ENCODE measurements at regions not wholly inside any gene's neighbourhood (a gene's known extent, or its start where the extent isn't known, plus 50 kb on each side); places are given as distances from the start of the nearest gene placed in this dataset.
"Not testable (repeated sequence)": the region's sequence is repeated elsewhere in the genome, so short reads cannot be mapped to it uniquely, and the experiment has no call there.

- Mint-ChIP-seq H3K4me3 (no peak overlapping the region), H3K36me3 (0 out of 2 replicates have a peak, but pooled peaks cover 4% of the 10 kb centered on the region), H3K27me3 (ENCODE audit: low read depth) (no peaks in the 10 kb centered on the region), H3K4me1 (no peaks in the 10 kb centered on the region), H3K27ac (no peak overlapping the region), H3K9me3 (peaks cover 22% of the 10 kb centered on the region)
- ChIA-PET POLR2A (interaction anchor here (0.7 kb wide), 1 partner anchor 107 kb away, joined by 6 read pairs; no protein-coding TSS in a partner anchor), CTCF (no interaction called here)
- no peak for DNase-seq (ENCODE audit: low spot score)
- no peak for ATAC-seq
- TF ChIP-seq TP53 (CRISPR knock-in tag; IDR thresholded peaks at IDR 0.05): no peak
- no peak for TF ChIP-seq ZNF532 (CRISPR knock-in tag; IDR thresholded peaks at IDR 0.05; ENCODE audit: borderline replicate concordance)
- TF ChIP-seq SOX15 (CRISPR knock-in tag; IDR thresholded peaks at IDR 0.05): no peak
- no peak for TF ChIP-seq NR3C1 (CRISPR knock-in tag; conservative IDR thresholded peaks at IDR 0.05; ENCODE audit: low read depth)
- no peak for TF ChIP-seq ATF6 (CRISPR knock-in tag; IDR thresholded peaks at IDR 0.05)
- no peak for TF ChIP-seq FOXP1 (CRISPR knock-in tag; IDR thresholded peaks at IDR 0.05; ENCODE audit: borderline replicate concordance)
- TF ChIP-seq ELF4 (CRISPR knock-in tag; IDR thresholded peaks at IDR 0.05; ENCODE audit: low read depth): no peak
- TF ChIP-seq ZNF423 (CRISPR knock-in tag; IDR thresholded peaks at IDR 0.05): no peak
- TF ChIP-seq ZNF121 (CRISPR knock-in tag; IDR thresholded peaks at IDR 0.05): no peak
- no peak for TF ChIP-seq ETV6 (CRISPR knock-in tag; IDR thresholded peaks at IDR 0.05)
- no peak for TF ChIP-seq ERG (CRISPR knock-in tag; IDR thresholded peaks at IDR 0.05)
- TF ChIP-seq FOXJ3 (CRISPR knock-in tag; IDR thresholded peaks at IDR 0.05; ENCODE audit: borderline replicate concordance): no peak
- no peak for TF ChIP-seq NR2C2 (CRISPR knock-in tag; IDR thresholded peaks at IDR 0.05)
- no peak for TF ChIP-seq SP1 (CRISPR knock-in tag; conservative IDR thresholded peaks at IDR 0.05)
These were observed 645.9 kb upstream of the KCNMB2 start for GRCh38 chr3:177890359-177890683.

GRCh38 chr3:177891569-177891968, 644.7 kb upstream of the KCNMB2 start:
- DNase-seq (ENCODE audit: low spot score); H3K27ac Mint-ChIP-seq; H3K27me3 Mint-ChIP-seq (ENCODE audit: low read depth); H3K36me3 Mint-ChIP-seq; H3K4me3 Mint-ChIP-seq; ATAC-seq; H3K4me1 Mint-ChIP-seq; POLR2A ChIA-PET; CTCF ChIA-PET: not testable (repeated sequence)
- H3K9me3 Mint-ChIP-seq: peaks cover 22% of the 10 kb centered on the region

- H3K4me3 Mint-ChIP-seq: no peak overlapping the region
- peaks cover 10% of the 10 kb centered on the region for H3K36me3 Mint-ChIP-seq
- no peaks in the 10 kb centered on the region for H3K4me1 Mint-ChIP-seq
- H3K27me3 Mint-ChIP-seq (ENCODE audit: low read depth): no peaks in the 10 kb centered on the region
- ChIA-PET POLR2A (no interaction called here), CTCF (interaction anchor here (0.6 kb wide), 1 partner anchor 42 kb away, joined by 3 read pairs; no protein-coding TSS in a partner anchor)
- no peak overlapping the region for H3K27ac Mint-ChIP-seq
- DNase-seq (ENCODE audit: low spot score) (no peak), ATAC-seq (peak; percentile 73)
- H3K9me3 Mint-ChIP-seq: peaks cover 26% of the 10 kb centered on the region
- TF ChIP-seq CBFB (CRISPR knock-in tag; IDR thresholded peaks at IDR 0.05; ENCODE audit: low read depth): no peak
- TF ChIP-seq SMAD4 (CRISPR knock-in tag; IDR thresholded peaks at IDR 0.05): no peak
- TF ChIP-seq ETV6 (CRISPR knock-in tag; IDR thresholded peaks at IDR 0.05): no peak
- no peak for TF ChIP-seq FOXK1 (CRISPR knock-in tag; IDR thresholded peaks at IDR 0.05)
- no peak for TF ChIP-seq IRF1 (CRISPR knock-in tag; IDR thresholded peaks at IDR 0.05)
- no peak for TF ChIP-seq FOXJ3 (CRISPR knock-in tag; IDR thresholded peaks at IDR 0.05; ENCODE audit: borderline replicate concordance)
- TF ChIP-seq E2F4 (CRISPR knock-in tag; IDR thresholded peaks at IDR 0.05; ENCODE audit: borderline replicate concordance, low read depth): no peak
- no peak for TF ChIP-seq JAZF1 (CRISPR knock-in tag; IDR thresholded peaks at IDR 0.05)
- no peak for TF ChIP-seq USF1 (CRISPR knock-in tag; IDR thresholded peaks at IDR 0.05)
- TF ChIP-seq ZBTB43 (CRISPR knock-in tag; IDR thresholded peaks at IDR 0.05): no peak
These were observed 642.9 kb upstream of the KCNMB2 start for GRCh38 chr3:177893331-177893730.
